ENCODE measurements at regions not wholly inside any gene's neighbourhood (a gene's known extent, or its start where the extent isn't known, plus 50 kb on each side); places are given as distances from the start of the nearest gene placed in this dataset.

DNA sequence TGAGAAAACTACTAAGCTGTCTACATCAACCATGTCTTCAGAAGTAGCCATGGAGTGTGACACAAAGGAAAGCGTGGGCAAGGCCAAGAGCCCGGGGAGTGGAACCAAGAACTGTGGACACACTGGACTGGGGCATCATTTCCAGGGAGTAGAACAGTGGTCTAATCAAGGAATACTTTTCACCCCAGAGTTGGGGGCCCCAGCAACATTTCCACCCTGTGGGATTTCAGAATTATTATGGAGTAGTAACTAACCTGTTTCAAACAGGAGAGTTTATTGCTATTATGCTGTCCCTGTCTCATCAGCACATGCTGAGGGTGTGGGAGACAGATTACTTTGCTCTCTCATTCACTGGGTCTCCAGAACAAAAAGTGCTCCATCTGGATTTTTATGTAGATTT is 58.0 kb upstream of the FSTL4 start:
- no peaks in the 10 kb centered on the region for H3K27me3 ChIP-seq (ENCODE audit: low read length)
- H2AFZ ChIP-seq (ENCODE audit: low read length) = no peak overlapping the region
- no peaks in the 10 kb centered on the region for H3K9me2 ChIP-seq (replicated peaks; ENCODE audit: low read length)
- H3K4me3 ChIP-seq (ENCODE audit: low read length) = no peak overlapping the region
- ATAC-seq = no peak
- no peaks in the 10 kb centered on the region for H4K20me1 ChIP-seq (ENCODE audit: low read length)
- peaks cover 11% of the 10 kb centered on the region for H3K4me1 ChIP-seq (ENCODE audit: insufficient read depth, low read length)
- H3K27ac ChIP-seq (ENCODE audit: low read length) = no peak overlapping the region
- no peaks in the 10 kb centered on the region for H3K9me3 ChIP-seq (ENCODE audit: low read length)
- H3K79me2 ChIP-seq (ENCODE audit: low read length) = no peaks in the 10 kb centered on the region
- no peak overlapping the region for H3K9ac ChIP-seq (ENCODE audit: low read length)
- intact Hi-C loops (cut with micrococcal nuclease) = no loop called here
- no peaks in the 10 kb centered on the region for H3F3A ChIP-seq (ENCODE audit: low read length, unreplicated experiment)
- CTCF ChIA-PET = no interaction called here
- H3K36me3 ChIP-seq (ENCODE audit: low read depth, low read length) = no peaks in the 10 kb centered on the region
- no TSS peak for BruUV-seq (replicated peaks)
- DNase-seq = no peak
- no peak overlapping the region for H3K4me2 ChIP-seq (ENCODE audit: low read length)
- TF ChIP-seq, protein P1, sequence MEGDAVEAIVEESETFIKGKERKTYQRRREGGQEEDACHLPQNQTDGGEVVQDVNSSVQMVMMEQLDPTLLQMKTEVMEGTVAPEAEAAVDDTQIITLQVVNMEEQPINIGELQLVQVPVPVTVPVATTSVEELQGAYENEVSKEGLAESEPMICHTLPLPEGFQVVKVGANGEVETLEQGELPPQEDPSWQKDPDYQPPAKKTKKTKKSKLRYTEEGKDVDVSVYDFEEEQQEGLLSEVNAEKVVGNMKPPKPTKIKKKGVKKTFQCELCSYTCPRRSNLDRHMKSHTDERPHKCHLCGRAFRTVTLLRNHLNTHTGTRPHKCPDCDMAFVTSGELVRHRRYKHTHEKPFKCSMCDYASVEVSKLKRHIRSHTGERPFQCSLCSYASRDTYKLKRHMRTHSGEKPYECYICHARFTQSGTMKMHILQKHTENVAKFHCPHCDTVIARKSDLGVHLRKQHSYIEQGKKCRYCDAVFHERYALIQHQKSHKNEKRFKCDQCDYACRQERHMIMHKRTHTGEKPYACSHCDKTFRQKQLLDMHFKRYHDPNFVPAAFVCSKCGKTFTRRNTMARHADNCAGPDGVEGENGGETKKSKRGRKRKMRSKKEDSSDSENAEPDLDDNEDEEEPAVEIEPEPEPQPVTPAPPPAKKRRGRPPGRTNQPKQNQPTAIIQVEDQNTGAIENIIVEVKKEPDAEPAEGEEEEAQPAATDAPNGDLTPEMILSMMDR (conservative IDR thresholded peaks at IDR 0.05; ENCODE audit: low read depth, low read length) = no peak
- TF ChIP-seq EZH2phosphoT487 (IDR thresholded peaks at IDR 0.05; ENCODE audit: borderline replicate concordance, low read length) = no peak
- TF ChIP-seq EZH2 (IDR thresholded peaks at IDR 0.05; ENCODE audit: low read length, unreplicated experiment) = no peak
- POLR2A ChIA-PET (ENCODE audit: unreplicated experiment) = no interaction called here

DNA sequence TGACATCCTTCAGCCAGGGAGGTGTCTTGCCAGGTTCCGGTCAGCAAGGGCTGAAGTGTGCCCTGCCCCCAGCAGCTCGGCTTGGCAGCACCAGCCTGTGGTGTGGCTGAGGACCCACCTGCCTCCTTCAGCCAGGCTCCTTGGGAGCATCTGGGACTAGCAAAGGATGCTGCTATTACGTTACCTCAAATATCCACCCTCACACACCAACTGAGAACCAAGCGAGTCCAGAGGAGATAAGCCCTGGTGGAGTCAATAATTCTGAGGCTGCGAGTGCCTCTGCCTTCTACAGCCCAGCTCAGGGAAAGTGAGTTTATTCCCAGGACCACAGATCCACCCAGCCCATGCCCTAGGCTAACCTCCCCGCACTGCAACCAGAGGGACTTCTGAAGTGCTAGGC is 57.1 kb upstream of the FSTL4 start:
- ATAC-seq (no peak), DNase-seq (no peak)
- Histone ChIP-seq H2AFZ (ENCODE audit: low read length) (no peak overlapping the region), H3K27me3 (ENCODE audit: low read length) (no peaks in the 10 kb centered on the region), H3K4me3 (ENCODE audit: low read length) (no peak overlapping the region), H3K27ac (ENCODE audit: low read length) (no peak overlapping the region), H4K20me1 (ENCODE audit: low read length) (no peaks in the 10 kb centered on the region), H3K9me2 (replicated peaks; ENCODE audit: low read length) (no peaks in the 10 kb centered on the region), H3K79me2 (ENCODE audit: low read length) (no peaks in the 10 kb centered on the region), H3K36me3 (ENCODE audit: low read depth, low read length) (no peaks in the 10 kb centered on the region), H3F3A (ENCODE audit: low read length, unreplicated experiment) (no peaks in the 10 kb centered on the region), H3K4me2 (ENCODE audit: low read length) (no peak overlapping the region), H3K9ac (ENCODE audit: low read length) (no peak overlapping the region), H3K9me3 (ENCODE audit: low read length) (no peaks in the 10 kb centered on the region), H3K4me1 (ENCODE audit: insufficient read depth, low read length) (peaks cover 18% of the 10 kb centered on the region)
- intact Hi-C loops (cut with micrococcal nuclease) = no loop called here
- TF ChIP-seq EZH2phosphoT487 (IDR thresholded peaks at IDR 0.05; ENCODE audit: borderline replicate concordance, low read length) (no peak), EZH2 (IDR thresholded peaks at IDR 0.05; ENCODE audit: low read length, unreplicated experiment) (no peak)
- TF ChIP-seq, protein P1 (conservative IDR thresholded peaks at IDR 0.05; ENCODE audit: low read depth, low read length) = no peak
- no TSS peak for BruUV-seq (replicated peaks)
- CTCF ChIA-PET = no interaction called here
- POLR2A ChIA-PET (ENCODE audit: unreplicated experiment) = no interaction called here

DNA sequence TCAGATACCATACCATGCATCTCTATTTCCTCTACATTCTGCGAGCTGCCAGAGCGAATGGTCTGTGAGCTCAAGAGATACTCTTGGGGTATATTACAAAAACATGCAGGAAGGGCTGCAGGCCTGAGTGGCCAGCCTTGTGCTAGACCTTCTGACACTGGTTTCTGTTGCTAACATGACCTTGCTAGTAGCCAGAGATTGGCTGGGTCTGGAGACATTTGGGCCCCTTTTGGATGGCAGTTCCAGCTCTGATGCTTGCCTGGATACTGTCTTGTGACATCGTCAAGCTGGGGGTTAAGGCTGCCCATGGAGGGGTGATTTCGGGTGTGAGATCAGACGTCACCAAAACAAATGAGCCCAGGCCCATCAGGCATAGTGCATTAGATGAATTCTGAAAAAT is 56.1 kb upstream of the FSTL4 start:
- no TSS peak for BruUV-seq (replicated peaks)
- no peak overlapping the region for H2AFZ ChIP-seq (ENCODE audit: low read length)
- CTCF ChIA-PET = no interaction called here
- H3K9ac ChIP-seq (ENCODE audit: low read length) = no peak overlapping the region
- no peak overlapping the region for H3K4me2 ChIP-seq (ENCODE audit: low read length)
- POLR2A ChIA-PET (ENCODE audit: unreplicated experiment) = no interaction called here
- H3F3A ChIP-seq (ENCODE audit: low read length, unreplicated experiment) = no peaks in the 10 kb centered on the region
- no peaks in the 10 kb centered on the region for H3K79me2 ChIP-seq (ENCODE audit: low read length)
- ATAC-seq = no peak
- H3K9me2 ChIP-seq (replicated peaks; ENCODE audit: low read length) = no peaks in the 10 kb centered on the region
- H3K9me3 ChIP-seq (ENCODE audit: low read length) = no peaks in the 10 kb centered on the region
- H3K27ac ChIP-seq (ENCODE audit: low read length) = no peak overlapping the region
- no peak for DNase-seq
- no peaks in the 10 kb centered on the region for H4K20me1 ChIP-seq (ENCODE audit: low read length)
- TF ChIP-seq, protein P1 (conservative IDR thresholded peaks at IDR 0.05; ENCODE audit: low read depth, low read length) = no peak
- no peak for TF ChIP-seq EZH2 (IDR thresholded peaks at IDR 0.05; ENCODE audit: low read length, unreplicated experiment)
- no peak for TF ChIP-seq EZH2phosphoT487 (IDR thresholded peaks at IDR 0.05; ENCODE audit: borderline replicate concordance, low read length)
- no peaks in the 10 kb centered on the region for H3K27me3 ChIP-seq (ENCODE audit: low read length)
- no peaks in the 10 kb centered on the region for H3K36me3 ChIP-seq (ENCODE audit: low read depth, low read length)
- intact Hi-C loops (cut with micrococcal nuclease) = no loop called here
- H3K4me1 ChIP-seq (ENCODE audit: insufficient read depth, low read length) = peaks cover 25% of the 10 kb centered on the region
- no peak overlapping the region for H3K4me3 ChIP-seq (ENCODE audit: low read length)

Measured in PC-3 (cell line).